ENCODE measurements at regions not wholly inside any gene's neighbourhood (a gene's known extent, or its start where the extent isn't known, plus 50 kb on each side); places are given as distances from the start of the nearest gene placed in this dataset.

DNA sequence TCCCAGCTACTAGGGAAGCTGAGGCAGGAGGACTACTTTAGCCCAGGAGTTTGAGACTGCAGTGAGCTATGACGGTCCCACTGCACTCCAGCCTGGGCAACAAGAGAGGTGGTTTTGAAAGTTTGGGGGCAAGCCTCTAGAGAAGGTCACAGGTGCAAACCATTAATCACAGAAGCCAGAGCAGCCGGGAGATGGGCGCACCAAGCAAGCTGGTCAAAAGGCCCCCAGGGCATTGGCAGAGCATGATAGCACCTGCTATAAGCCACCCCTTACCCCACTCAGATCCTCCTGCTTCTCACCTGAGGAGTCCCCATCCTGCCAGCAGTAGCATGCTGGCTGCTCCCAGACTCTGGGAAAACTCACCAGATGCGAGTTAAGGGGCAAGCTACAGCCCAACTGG lies 116.1 kb upstream of the RAB12 start:
- H3K79me2 ChIP-seq (ENCODE audit: insufficient read depth, low read length) = no peaks in the 10 kb centered on the region
- no peak overlapping the region for H3K4me3 ChIP-seq (replicated peaks in 1 of 2; ENCODE audit: low read depth in 1 of 2, low read length in 2 of 2)
- peaks cover 8% of the 10 kb centered on the region for H3K27me3 ChIP-seq (ENCODE audit: insufficient read depth, low read length)
- no peak overlapping the region for H2AFZ ChIP-seq (ENCODE audit: low read depth, low read length, poor library complexity, severe bottlenecking)
- H3K4me1 ChIP-seq (ENCODE audit: control insufficient read depth in 1 of 2, insufficient read depth in 2 of 2, low read length in 2 of 2) = no peaks in the 10 kb centered on the region
- intact Hi-C loops (cut with micrococcal nuclease) = no loop called here
- H3K36me3 ChIP-seq (ENCODE audit: control insufficient read depth in 1 of 2, insufficient read depth in 2 of 2, low read length in 2 of 2) = no peaks in the 10 kb centered on the region
- no peaks in the 10 kb centered on the region for H4K20me1 ChIP-seq (ENCODE audit: insufficient read depth)
- no peak overlapping the region for H3K9ac ChIP-seq (ENCODE audit: low read length)
- H3K9me2 ChIP-seq (ENCODE audit: insufficient read depth) = no peaks in the 10 kb centered on the region
- no peak for TF ChIP-seq SRF (IDR thresholded peaks at IDR 0.05; ENCODE audit: low read depth)
- TF ChIP-seq POLR2AphosphoS5 (IDR thresholded peaks at IDR 0.05; ENCODE audit: low read depth, low read length) = no peak
- no peak for TF ChIP-seq CEBPB (IDR thresholded peaks at IDR 0.05; ENCODE audit: low read depth)
- no peak for TF ChIP-seq EZH2phosphoT487 (IDR thresholded peaks at IDR 0.05; ENCODE audit: borderline replicate concordance)
- no peak for TF ChIP-seq EGR1 (IDR thresholded peaks at IDR 0.05; ENCODE audit: low read depth)
- TF ChIP-seq EZH2 (IDR thresholded peaks at IDR 0.05) = no peak
- no peak for TF ChIP-seq ZFX (IDR thresholded peaks at IDR 0.05)
- TF ChIP-seq SIN3A (IDR thresholded peaks at IDR 0.05; ENCODE audit: low read depth) = no peak
- TF ChIP-seq, protein P1, sequence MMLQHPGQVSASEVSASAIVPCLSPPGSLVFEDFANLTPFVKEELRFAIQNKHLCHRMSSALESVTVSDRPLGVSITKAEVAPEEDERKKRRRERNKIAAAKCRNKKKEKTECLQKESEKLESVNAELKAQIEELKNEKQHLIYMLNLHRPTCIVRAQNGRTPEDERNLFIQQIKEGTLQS (IDR thresholded peaks at IDR 0.05) = no peak
- TF ChIP-seq JUND (IDR thresholded peaks at IDR 0.05) = no peak
- TF ChIP-seq RAD21 (IDR thresholded peaks at IDR 0.05; ENCODE audit: low read depth) = no peak
- no peak for TF ChIP-seq YY1 (IDR thresholded peaks at IDR 0.05; ENCODE audit: extremely low read depth, insufficient replicate concordance, low read depth, low read length)
- no peak for TF ChIP-seq REST (IDR thresholded peaks at IDR 0.05; ENCODE audit: low read depth)
- no peak for TF ChIP-seq ELF1 (IDR thresholded peaks at IDR 0.05; ENCODE audit: borderline replicate concordance, low read depth)
- no peak for TF ChIP-seq ZBTB33 (IDR thresholded peaks at IDR 0.05; ENCODE audit: extremely low read depth, insufficient replicate concordance, low read length)
- TF ChIP-seq SP1 (IDR thresholded peaks at IDR 0.05; ENCODE audit: low read depth) = no peak
- TF ChIP-seq CBX3 (IDR thresholded peaks at IDR 0.05; ENCODE audit: low read depth) = no peak
- TF ChIP-seq, protein P2, sequence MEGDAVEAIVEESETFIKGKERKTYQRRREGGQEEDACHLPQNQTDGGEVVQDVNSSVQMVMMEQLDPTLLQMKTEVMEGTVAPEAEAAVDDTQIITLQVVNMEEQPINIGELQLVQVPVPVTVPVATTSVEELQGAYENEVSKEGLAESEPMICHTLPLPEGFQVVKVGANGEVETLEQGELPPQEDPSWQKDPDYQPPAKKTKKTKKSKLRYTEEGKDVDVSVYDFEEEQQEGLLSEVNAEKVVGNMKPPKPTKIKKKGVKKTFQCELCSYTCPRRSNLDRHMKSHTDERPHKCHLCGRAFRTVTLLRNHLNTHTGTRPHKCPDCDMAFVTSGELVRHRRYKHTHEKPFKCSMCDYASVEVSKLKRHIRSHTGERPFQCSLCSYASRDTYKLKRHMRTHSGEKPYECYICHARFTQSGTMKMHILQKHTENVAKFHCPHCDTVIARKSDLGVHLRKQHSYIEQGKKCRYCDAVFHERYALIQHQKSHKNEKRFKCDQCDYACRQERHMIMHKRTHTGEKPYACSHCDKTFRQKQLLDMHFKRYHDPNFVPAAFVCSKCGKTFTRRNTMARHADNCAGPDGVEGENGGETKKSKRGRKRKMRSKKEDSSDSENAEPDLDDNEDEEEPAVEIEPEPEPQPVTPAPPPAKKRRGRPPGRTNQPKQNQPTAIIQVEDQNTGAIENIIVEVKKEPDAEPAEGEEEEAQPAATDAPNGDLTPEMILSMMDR (IDR thresholded peaks at IDR 0.05 in 2 of 3, conservative IDR thresholded peaks at IDR 0.05 in 1 of 3; ENCODE audit: borderline replicate concordance in 1 of 3, insufficient read depth in 1 of 3, low read depth in 2 of 3, low read length in 2 of 3) = no peak
- TF ChIP-seq ZNF274 (IDR thresholded peaks at IDR 0.05; ENCODE audit: low read depth, low read length) = no peak
- TF ChIP-seq FOSL1 (IDR thresholded peaks at IDR 0.05; ENCODE audit: low read depth) = no peak
- ChIA-PET RAD21 (ENCODE audit: low non-redundant PET in 1 of 2, low total read pairs in 2 of 2, uncharacterized antibody in 2 of 2, unreplicated experiment in 2 of 2) (no interaction called here), CTCF (no interaction called here), POLR2A (no interaction called here)
- H3K27ac ChIP-seq (ENCODE audit: low read depth, low read length) = no peak overlapping the region
- H3K9me3 ChIP-seq (ENCODE audit: control insufficient read depth in 1 of 2, insufficient read depth in 1 of 2, low read depth in 1 of 2, low read length in 2 of 2) = no peaks in the 10 kb centered on the region
- no peak overlapping the region for H3K4me2 ChIP-seq (ENCODE audit: low read length)
- no TSS peak for BruUV-seq (replicated peaks)
- DNase-seq (ENCODE audit: low read depth, low spot score) (no peak), ATAC-seq (no peak)
